GM19238 (cell line): ENCODE measurements at regions not wholly inside any gene's neighbourhood (a gene's known extent, or its start where the extent isn't known, plus 50 kb on each side); places are given as distances from the start of the nearest gene placed in this dataset.
"Not testable (repeated sequence)": the region's sequence is repeated elsewhere in the genome, so short reads cannot be mapped to it uniquely, and the experiment has no call there.

ENCODE experiments used
- DNase-seq: peaks from one replicate; pipeline ENCODE4 v3.0.0; 2011; ENCODE audit warnings: low spot score; ENCODE audit not compliant: insufficient read length

DNA sequence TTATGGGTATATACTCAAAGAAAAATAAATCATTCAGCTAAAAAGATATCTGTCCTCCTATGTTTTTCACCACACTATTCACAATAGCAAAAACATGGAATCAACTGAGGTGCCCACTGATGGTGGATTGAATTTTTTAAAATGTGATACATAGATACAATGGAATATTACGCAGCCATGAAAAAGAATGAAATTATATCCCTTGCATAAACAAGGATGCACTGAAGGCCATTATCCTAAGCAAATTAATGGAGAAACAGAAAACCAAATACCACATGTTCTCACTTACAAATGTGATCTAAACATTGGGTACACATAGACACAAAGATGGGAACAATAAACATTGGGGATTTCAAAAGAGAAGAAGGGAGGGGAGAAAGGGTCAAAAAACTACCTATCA, 964.2 kb upstream of the IGFBP7 start:
- no peak for DNase-seq

GRCh38 chr4:58070726-58071125, 960.5 kb upstream of the IGFBP7 start:
- DNase-seq, result no peak

DNA sequence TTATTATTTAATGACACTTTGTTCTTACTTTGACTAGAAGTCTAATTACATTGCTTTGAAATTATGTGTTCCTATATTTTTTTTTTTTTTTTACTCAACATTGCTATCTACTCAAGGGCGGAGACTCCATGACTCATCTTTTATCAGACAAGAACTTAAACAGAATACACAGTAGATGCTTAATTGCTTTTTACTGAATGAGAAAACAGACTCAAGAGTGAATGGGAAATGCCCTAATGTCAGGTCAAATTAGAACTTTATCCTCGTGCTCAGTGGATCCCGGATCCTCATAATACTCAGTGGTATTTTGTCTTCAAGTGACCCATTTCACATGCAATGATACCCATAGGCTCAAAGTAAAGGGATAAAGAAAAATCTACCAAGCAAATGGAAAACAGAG, 954.5 kb upstream of the IGFBP7 start:
- no peak for DNase-seq

GRCh38 chr4:58063404-58064160, 953.4 kb upstream of the IGFBP7 start:
- DNase-seq, result no peak

DNA sequence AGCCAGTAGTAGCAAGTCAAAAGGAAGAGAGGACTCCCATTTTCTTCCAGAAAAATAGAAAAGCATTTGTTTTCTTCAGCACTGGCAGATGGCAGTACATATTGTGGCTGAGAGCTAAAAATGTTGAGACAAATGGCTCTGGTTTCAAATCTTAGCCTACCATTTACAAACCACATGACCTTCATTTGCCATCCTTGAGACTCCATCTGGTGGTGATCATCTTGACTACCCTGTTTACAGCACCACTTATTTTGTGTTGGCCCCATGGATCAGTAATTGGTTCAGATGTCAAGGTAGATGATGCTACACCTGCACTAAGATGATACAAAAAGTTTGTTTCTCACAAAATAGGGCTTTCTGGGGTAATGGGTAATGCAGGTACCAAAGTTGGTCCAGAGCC, 951.8 kb upstream of the IGFBP7 start:
- no peak for DNase-seq

GRCh38 chr4:58050439-58050838, 940.3 kb upstream of the IGFBP7 start:
- no peak for DNase-seq

DNA sequence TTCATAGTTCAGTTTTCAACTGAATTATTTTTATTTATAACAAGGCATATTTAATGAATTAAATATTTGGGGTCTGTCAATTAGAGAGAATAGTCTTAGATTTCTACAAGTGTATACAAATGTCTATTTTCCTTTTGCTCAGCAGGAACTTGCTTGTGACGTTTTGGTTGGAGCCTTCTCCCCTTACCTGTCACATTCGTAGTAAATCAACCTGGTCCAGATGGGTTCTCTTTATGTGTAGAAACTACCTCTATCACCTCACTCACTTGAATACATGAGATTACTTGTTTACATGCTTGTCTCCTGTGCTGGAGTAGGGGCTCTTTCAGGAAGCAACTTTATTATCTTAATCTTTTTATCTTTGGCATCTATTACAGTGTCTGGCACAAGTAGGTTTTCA, 938.3 kb upstream of the IGFBP7 start:
- DNase-seq, result no peak

- no peak for DNase-seq
These were observed 932.0 kb upstream of the IGFBP7 start for GRCh38 chr4:58042176-58042575.

GRCh38 chr4:57993944-57994343, 883.8 kb upstream of the IGFBP7 start:
- DNase-seq, result no peak

DNA sequence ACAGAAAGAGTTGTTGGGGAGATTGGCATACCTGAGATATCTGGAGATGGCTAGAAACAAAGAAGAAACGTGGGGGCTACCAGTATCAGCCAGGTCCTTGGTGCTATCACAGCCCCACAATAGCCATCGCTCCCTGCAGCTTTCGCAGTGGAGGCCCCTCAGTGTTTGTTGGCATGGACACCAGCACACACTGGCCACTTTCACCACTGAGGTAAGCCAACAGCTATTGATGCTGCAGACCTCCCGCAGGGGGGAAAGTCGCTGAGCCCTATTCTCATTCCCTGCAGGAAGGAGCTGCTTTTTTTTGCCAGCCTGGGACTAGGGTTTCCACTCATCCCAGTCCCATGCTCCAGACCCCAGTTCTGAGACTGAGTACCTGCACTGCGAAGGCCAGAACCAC, 879.2 kb upstream of the IGFBP7 start:
- DNase-seq, result no peak

DNA sequence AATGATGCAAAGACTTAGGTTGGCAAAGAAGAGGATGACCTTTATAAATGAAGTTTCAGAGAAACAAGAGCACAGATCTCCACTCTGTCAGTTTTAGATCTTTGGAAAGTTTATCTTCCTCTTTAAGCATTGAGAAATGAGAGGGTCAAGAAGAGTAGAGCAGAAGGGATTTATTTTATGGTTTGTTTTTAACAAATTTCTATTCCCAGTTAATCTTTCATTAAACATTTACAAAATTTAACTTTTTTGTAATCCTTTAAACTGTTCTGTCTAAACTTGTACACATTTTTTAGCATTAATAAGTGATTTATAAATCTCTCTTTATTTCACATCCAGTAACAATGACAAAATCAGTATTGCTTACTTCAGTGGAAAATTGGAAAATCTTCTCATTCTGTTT, 875.0 kb upstream of the IGFBP7 start:
- no peak for DNase-seq

DNA sequence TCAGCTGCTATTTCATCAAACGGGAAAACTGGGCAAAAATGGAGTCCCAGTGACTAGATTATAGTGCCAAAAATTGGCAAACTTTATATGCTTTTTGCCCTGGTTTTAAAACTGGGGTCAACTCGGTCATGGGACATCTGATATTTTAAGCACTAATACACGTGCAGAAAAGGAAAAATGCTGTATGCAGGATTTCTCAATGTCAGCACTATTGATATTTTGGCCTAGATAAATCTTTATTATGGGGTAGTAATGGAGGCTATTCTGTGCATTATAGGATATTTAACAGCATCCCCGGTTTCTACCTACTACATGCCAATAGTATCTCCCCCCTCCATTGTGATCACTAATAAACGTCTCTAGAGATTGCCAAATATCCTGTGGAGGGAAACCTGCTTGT, 870.9 kb upstream of the IGFBP7 start:
- no peak for DNase-seq

DNA sequence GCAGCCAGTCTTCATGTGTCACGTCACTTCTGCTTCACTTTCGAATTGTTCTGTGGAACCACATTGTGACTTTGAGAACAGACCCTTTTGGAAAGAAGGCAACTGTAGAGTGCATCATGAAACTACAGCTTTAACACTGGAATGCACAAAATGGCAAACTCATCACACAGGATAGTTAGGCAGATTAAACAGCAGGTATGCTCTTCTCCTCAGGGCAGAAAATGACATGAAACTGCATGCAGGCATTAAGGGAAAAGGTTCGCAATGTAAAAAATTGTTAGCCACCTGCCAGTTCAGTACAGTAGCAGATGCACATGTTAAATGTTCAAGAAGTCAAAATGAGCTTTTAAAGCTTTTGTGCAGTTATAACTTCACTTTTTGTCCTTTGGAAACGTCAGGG, 864.6 kb upstream of the IGFBP7 start:
- DNase-seq, result no peak

DNA sequence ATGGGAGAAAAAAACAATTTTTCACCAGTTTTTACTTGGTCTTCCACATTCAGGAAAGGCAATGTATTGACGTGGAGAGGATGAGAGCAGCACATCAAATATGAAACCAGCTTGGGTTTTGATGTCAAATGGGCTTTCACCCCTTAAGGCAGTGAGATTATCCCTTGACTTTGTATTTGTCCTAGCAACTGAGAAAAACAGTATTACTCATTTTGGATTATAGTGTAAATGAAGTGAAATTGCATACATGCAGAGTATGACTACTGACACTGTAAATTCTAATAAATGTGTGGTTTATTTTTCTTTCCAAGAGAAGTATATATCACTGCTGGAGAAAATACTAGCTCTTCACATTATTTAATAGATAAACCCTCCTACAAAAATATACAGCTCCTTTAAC, 863.6 kb upstream of the IGFBP7 start:
- no peak for DNase-seq

GRCh38 chr4:57971261-57971660, 861.1 kb upstream of the IGFBP7 start:
- no peak for DNase-seq

GRCh38 chr4:57966987-57967760, 857.0 kb upstream of the IGFBP7 start:
- DNase-seq, result no peak

- DNase-seq, result not testable (repeated sequence)
These were observed 855.2 kb upstream of the IGFBP7 start for GRCh38 chr4:57965431-57965830.

GRCh38 chr4:57945298-57945697, 835.1 kb upstream of the IGFBP7 start:
- DNase-seq, result no peak

GRCh38 chr4:57943682-57944081, 833.5 kb upstream of the IGFBP7 start:
- no peak for DNase-seq

- not testable (repeated sequence) for DNase-seq
These were observed 827.1 kb upstream of the IGFBP7 start for GRCh38 chr4:57937326-57937725.

- DNase-seq, result no peak
These were observed 816.1 kb upstream of the IGFBP7 start for GRCh38 chr4:57926311-57926710.

DNA sequence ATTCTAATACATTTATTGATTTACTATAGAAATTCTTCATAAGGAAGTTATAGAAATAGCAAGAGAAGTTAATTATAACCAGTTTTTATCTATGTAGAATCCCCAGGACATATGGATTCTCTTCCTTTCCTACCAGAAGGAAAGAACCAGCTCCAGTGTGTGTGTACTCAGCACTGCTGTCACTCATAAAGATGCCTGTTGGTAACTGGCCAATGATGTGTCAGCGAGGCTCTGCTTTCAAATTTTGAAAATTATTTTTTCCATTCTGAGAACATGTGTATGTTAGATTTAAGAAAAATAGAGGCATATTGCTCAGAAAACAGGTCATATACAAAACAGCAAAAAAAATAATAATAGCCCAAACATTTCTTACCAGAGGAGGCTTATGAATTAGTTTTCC, 814.8 kb upstream of the IGFBP7 start:
- no peak for DNase-seq

DNA sequence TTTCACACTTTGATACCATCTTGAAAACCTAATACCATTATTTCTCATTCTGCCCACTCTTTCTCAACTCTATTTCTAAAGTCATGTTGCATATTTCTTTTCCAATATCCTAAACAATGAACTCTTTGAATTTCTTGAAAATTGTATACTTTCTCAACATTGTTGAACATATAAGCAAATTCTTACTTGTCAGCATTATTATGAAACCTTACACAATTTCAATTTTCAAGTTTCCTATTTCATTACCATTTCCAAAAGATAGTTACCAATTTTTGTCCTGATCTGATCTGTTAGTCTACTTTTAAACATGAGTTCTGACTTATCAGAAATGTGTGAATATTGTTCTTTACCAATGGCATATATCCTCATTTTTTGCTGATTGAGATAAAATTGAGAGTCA, 806.3 kb upstream of the IGFBP7 start:
- no peak for DNase-seq
